ENCODE measurements at regions not wholly inside any gene's neighbourhood (a gene's known extent, or its start where the extent isn't known, plus 50 kb on each side); places are given as distances from the start of the nearest gene placed in this dataset.

- TF ChIP-seq CTCF (conservative IDR thresholded peaks at IDR 0.05; ENCODE audit: low read length) (no peak), EZH2phosphoT487 (IDR thresholded peaks at IDR 0.05; ENCODE audit: borderline replicate concordance, low read depth, low read length) (no peak)
Measured at GRCh38 chr10:130993612-130994011, 317.9 kb downstream of the TCERG1L start.
